Ecto neural progenitor cell (in vitro differentiated cells): ENCODE measurements at regions not wholly inside any gene's neighbourhood (a gene's known extent, or its start where the extent isn't known, plus 50 kb on each side); places are given as distances from the start of the nearest gene placed in this dataset.
A peak's percentile ranks its signal among the peaks of the same experiment; 100 is the strongest.
"Not testable (repeated sequence)": the region's sequence is repeated elsewhere in the genome, so short reads cannot be mapped to it uniquely, and the experiment has no call there.

Experiments used
- DNase-seq: peaks from one replicate; pipeline ENCODE4 v3.0.0-alpha.2; 2018; ENCODE audit warnings: low spot score

GRCh38 chr1:30000266-30000665 lies 723.1 kb downstream of the MATN1 start:
- DNase-seq = no peak

DNA sequence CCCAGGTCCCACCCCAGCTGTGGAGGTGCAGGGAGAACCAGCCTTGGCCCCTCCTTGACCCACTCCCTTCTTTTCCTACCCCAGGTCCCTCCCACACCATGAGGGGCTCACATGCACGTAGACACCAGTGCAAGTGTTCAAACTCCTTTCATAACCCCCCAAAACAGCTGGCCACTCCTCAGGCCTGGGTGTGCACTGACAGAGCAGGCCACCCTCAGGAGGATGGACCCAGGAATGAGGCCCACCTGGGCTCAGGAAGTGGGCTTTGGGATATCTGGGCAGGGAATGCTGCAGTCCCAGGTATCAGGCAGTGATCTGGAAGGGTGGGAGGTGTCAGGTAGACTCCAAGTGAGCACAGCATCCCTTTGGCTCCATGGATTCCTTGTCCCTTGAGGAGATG lies 723.8 kb downstream of the MATN1 start:
- no peak for DNase-seq

DNA sequence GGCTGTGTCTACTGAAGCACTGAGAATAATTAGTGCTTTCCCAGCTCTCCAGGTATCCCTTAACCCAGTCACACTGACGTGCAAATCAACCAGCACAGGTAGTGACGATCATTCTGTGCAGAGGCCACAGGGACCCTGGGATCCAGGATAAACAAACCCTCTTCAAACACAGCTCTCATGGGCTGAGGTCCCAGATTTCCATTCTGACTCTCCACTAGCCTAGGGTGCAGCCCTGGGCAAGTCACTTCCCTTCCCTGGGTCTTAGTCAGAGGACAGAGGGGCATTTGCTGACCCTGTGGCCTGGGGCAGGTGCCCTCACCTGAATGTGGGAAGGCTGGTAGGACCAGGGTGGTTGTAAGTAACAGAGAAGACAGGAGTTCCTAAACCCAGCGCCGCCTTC lies 724.7 kb downstream of the MATN1 start:
- no peak for DNase-seq

- not testable (repeated sequence) for DNase-seq
Observed at GRCh38 chr1:29997818-29998217, 725.6 kb downstream of the MATN1 start.

DNA sequence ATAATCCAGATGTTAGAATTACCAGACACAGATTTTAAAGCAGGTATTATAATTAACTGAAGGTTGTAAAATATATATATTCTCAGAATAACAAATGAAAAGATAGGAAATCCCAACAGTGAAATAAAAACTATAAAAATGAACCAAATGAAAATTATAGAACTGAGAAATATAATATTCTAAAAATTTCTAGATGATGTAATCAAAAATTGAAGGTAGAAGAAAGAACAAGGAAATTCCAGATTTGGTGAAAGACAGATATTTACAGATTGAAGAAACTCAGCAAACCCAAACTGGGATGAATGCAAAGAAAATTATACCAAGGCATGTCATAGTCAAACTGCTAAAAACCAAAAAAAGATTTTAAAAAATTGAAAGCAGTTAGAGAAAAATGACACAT lies 729.4 kb downstream of the MATN1 start:
- no peak for DNase-seq

- DNase-seq = no peak
Observed at GRCh38 chr1:29991815-29992214, 731.6 kb downstream of the MATN1 start.

- DNase-seq = peak; percentile 78
Observed at GRCh38 chr1:29991025-29991424, 732.4 kb downstream of the MATN1 start.

DNA sequence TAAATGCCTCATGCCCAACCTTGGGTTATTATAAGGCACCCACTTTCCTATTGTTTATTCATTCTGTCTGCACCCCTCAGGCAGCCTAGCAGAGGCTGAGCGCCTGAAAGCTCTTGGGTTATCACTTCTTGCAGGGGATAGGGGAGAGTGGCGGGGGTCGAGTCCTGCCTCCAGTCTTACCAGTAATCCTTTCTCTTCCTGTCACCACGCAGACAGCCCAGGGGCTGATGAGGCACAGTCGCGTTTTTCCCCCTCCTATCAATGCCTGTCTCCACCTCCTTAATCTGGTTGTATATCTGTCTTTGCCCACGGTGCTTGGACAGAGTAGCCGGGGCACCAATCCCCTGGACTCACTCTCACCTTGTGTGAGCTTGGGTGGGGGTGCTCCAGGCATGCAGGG lies 733.1 kb downstream of the MATN1 start:
- no peak for DNase-seq

- DNase-seq = no peak
Observed at GRCh38 chr1:29986986-29987385, 736.4 kb downstream of the MATN1 start.

- no peak for DNase-seq
Observed at GRCh38 chr1:29985606-29985945, 737.8 kb downstream of the MATN1 start.

GRCh38 chr1:29984862-29985605 lies 738.4 kb downstream of the MATN1 start:
- DNase-seq = no peak

DNA sequence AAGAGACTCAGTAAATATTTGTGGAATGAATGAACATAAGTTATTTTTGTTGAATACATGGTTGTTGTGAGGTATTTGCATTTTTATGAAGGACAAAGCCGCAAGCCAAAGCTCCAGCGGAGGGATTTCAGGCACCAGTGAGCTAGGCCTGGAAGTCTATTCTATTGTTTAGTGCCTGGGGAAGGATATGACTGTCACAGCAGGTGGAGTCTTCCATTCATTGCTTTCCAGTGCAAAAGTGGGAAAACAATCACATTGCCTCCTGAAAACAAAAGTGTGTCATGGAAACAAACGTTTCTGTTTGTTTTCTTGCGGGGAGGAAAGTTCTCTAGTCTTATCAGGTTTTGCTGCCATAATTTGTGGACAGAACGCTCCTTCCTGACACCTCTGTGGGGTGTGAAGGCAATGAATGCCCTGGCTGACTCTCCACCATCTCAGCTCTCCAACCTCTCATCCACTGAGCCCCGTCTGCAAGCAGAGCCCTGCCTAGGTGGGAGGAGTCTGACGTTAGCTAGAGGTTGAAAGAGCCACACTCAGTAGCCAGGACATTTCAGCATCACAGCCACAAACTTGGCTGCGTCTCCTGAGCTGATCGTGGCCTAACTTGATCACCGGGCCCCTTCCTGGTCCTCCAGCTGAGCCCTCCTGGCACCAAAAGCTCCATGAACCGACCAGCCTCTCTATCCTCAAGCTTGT lies 739.1 kb downstream of the MATN1 start:
- no peak for DNase-seq

- no peak for DNase-seq
Observed at GRCh38 chr1:29983321-29983720, 740.1 kb downstream of the MATN1 start.

DNA sequence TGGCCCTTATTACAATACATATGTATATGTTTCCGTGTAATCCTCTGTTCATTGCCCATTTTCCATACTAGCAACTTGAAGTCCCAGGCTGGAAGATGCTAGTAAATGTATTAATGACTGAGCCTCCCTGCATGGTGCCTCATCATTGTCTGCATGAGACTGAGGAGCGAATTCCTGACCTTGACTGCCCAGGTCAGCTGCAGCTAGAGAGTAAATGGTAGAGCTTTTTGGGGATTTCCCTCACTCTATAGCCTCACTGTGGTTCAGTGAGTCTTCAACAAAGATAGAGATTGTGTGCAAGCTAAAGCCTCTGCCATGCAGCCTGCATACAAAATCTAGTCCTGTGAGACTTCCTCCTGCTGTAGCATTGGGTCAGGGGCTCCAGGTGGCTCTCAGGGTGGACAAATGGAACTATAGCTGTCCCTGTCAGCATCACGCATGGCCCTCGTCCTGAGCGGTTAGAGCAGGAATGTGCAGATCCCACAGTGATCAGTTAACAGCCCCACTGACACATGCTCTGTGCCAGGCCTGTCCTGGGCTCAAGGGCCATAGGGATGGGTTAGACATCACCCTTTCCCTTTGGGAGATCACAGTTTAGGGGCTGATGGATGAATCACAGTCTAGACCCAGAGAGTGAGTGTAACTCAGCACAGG lies 741.7 kb downstream of the MATN1 start:
- DNase-seq = no peak

- no peak for DNase-seq
Observed at GRCh38 chr1:29977550-29977949, 741.2 kb downstream of the PTPRU start.

GRCh38 chr1:29975036-29975694 lies 738.8 kb downstream of the PTPRU start:
- DNase-seq = no peak

DNA sequence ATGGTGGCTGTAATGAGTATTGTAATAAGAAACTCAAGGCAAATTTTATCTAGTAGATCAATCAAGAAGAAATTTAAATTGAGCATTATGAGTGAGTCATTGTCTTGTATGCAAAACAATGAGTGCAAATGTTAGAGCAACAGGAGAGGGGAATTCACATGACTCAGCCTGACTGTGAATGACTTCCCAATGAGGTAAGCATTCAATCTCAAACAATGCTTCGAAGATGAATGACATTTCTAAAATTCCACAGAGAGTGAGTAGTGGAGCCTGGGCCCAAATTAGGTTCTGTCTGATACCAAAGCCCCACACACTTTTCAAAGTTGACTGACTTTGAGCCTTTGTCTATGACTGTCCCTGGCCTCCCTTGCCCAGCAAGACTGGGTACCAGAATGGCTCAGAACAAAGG lies 738.0 kb downstream of the PTPRU start:
- DNase-seq = no peak

GRCh38 chr1:29973406-29973805 lies 737.1 kb downstream of the PTPRU start:
- DNase-seq = no peak

GRCh38 chr1:29972421-29973053 lies 736.2 kb downstream of the PTPRU start:
- DNase-seq = no peak

- DNase-seq = no peak
Observed at GRCh38 chr1:29971703-29972102, 735.4 kb downstream of the PTPRU start.

DNA sequence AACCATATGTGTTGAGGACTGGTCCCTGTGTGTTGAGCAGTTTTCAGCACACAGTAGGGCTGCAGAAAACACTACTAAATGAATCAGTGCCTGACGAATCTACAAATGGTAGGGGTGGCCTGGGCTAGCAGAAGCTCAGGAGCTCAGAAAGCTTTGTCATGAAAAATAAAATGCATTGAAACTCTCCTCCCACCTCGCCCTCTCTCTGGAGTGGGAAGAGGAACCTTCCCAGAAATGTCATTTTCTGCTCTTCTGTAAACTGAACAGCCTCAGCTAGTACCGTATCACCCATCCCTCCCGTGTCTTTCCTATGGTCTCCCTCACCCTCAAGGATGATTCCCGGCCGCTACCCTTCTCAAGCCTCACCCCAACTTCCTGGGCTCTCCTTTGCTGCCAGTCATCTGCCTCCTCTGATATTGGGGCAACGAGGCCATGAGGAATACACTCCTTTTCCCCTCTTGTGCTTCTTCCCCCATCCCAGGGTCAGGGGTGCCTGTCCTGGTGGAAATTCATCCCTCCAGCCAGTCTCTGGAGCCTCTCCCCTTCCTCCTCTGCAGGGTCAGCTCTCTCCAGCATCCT lies 734.5 kb downstream of the PTPRU start:
- no peak for DNase-seq

GRCh38 chr1:29969576-29969975 lies 733.3 kb downstream of the PTPRU start:
- DNase-seq = no peak
